Muscle layer of colon (tissue), 2 donors: ENCODE measurements at regions not wholly inside any gene's neighbourhood (a gene's known extent, or its start where the extent isn't known, plus 50 kb on each side); places are given as distances from the start of the nearest gene placed in this dataset.

ENCODE experiments used
- H3K27ac ChIP-seq: one replicate; pipeline ENCODE4 v1.7.0; 2013; ENCODE audit warnings: low read depth, mild to moderate bottlenecking, low read length, moderate library complexity
- H3K27me3 ChIP-seq, 2 donors: one replicate each; pipeline ENCODE4 v1.7.0; 2013; ENCODE audit warnings: low read length in 2 of 2, mild to moderate bottlenecking in 2 of 2; ENCODE audit not compliant: insufficient read depth in 2 of 2, control insufficient read depth in 1 of 2
- H3K36me3 ChIP-seq: one replicate; pipeline ENCODE4 v1.7.0; 2013; ENCODE audit warnings: mild to moderate bottlenecking, low read length; ENCODE audit not compliant: insufficient read depth
- H3K4me1 ChIP-seq: one replicate; pipeline ENCODE4 v1.7.0; 2013; ENCODE audit warnings: mild to moderate bottlenecking, low read length; ENCODE audit not compliant: insufficient read depth
- H3K4me3 ChIP-seq, 2 donors: one replicate each; pipeline ENCODE4 v1.7.0; 2013; ENCODE audit warnings: low read length in 2 of 2, low read depth in 1 of 2, mild to moderate bottlenecking in 1 of 2, moderate library complexity in 1 of 2
- H3K9ac ChIP-seq: one replicate; pipeline ENCODE4 v1.7.0; 2013; ENCODE audit warnings: low read length
- H3K9me3 ChIP-seq: one replicate; pipeline ENCODE4 v1.7.0; 2013; ENCODE audit warnings: mild to moderate bottlenecking, low read length
- donor health status: abdominal sarcoma.
- donor health status: Adenocarcinoma of cecum.

DNA sequence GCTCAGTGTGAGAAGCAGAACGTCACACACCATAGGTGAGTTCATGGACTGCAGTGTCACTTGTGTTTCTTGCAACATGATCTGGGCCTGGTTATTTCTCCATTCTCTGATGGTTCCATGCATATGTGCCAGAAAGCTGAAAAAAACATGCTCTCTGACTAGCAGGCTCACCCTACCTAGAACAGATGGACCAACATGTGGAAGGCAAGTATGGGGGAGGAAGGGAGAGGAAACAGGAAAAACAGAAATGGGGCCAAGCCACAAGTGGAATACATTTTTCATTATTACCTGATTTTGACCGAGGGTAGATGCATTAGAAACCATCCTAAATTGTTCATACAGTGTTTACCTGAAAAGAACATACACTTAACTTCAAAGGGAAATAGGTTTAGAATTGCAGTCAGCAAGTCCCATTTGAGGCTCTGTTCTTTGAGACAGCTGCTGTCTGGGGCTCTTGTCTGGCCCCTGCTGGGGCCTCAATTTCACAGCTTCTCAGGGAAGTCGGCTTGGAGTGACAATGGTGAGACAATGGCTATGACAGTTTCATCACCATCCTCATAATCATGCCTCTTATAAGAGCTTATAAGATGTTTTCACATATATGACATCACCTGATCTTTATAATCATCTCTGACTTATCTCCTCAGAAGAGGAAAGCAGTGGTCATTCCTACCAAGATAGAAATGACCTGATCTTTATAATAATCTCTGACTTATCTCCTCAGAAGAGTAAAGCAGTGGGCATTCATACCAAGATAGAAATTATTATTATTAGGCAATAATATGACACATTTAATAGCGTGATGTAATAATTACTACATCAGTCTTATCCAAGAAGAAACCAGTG is 327.3 kb downstream of the SIPA1L2 start:
- Histone ChIP-seq H3K27me3 (no peaks in the 10 kb centered on the region), H3K4me3 (no peak overlapping the region), H3K36me3 (no peaks in the 10 kb centered on the region), H3K4me1 (peaks cover 7% of the 10 kb centered on the region), H3K9ac (no peak overlapping the region), H3K9me3 (no peaks in the 10 kb centered on the region), H3K27ac (no peak overlapping the region)

DNA sequence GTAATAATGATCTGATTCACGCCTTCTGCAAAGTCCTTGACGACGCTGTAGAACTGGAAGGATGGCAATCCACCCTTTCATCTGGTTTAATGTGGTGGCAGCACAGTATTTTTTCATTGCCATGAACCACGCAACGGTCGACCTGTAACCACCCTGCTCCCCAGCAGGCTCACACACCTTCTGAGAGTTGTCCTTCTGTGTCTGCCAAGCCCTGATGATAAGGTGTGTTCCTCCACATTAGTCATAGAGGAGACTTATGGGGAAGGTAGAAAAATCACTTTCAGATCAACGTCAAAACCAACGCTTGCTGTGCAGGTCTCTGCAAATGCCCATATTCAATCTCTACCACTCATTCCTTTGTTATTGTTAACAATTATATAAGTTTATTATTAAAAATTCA is 328.7 kb downstream of the SIPA1L2 start:
- Histone ChIP-seq H3K9me3 (no peaks in the 10 kb centered on the region), H3K4me1 (peaks cover 5% of the 10 kb centered on the region), H3K27ac (no peak overlapping the region), H3K9ac (no peak overlapping the region), H3K36me3 (no peaks in the 10 kb centered on the region), H3K27me3 (no peaks in the 10 kb centered on the region), H3K4me3 (no peak overlapping the region)

GRCh38 chr1:232300466-232300865 is 329.5 kb downstream of the SIPA1L2 start:
- Histone ChIP-seq H3K27ac (no peak overlapping the region), H3K4me1 (no peaks in the 10 kb centered on the region), H3K27me3 (no peaks in the 10 kb centered on the region), H3K4me3 (no peak overlapping the region), H3K36me3 (no peaks in the 10 kb centered on the region), H3K9ac (no peak overlapping the region), H3K9me3 (no peaks in the 10 kb centered on the region)

GRCh38 chr1:232296461-232296860 is 333.5 kb downstream of the SIPA1L2 start:
- Histone ChIP-seq H3K4me1 (no peaks in the 10 kb centered on the region), H3K9me3 (no peaks in the 10 kb centered on the region), H3K27ac (no peak overlapping the region), H3K4me3 (no peak overlapping the region), H3K9ac (no peak overlapping the region), H3K36me3 (no peaks in the 10 kb centered on the region), H3K27me3 (no peaks in the 10 kb centered on the region)

DNA sequence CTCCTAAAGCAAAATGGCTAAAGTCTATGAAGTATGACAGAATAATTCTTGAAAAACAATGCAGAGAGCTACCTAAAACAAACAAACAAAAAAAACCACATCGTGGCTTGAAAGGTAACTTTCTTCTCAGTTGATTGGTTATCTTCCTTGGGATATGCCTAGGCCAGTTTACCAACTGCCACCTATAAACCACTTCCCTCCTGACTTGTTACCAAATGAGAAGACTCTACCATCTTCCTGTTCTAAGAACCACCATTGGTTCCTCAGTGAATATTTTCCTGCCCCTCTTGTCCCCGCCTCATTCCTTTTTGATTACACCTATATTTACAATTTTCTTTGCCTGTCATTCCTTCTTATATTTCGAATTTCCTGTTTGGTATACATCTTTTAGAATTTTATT is 336.6 kb downstream of the SIPA1L2 start:
- H3K4me1 ChIP-seq: no peaks in the 10 kb centered on the region
- H3K27ac ChIP-seq: no peak overlapping the region
- H3K4me3 ChIP-seq: no peak overlapping the region
- H3K27me3 ChIP-seq: no peaks in the 10 kb centered on the region
- no peak overlapping the region for H3K9ac ChIP-seq
- no peaks in the 10 kb centered on the region for H3K36me3 ChIP-seq
- no peaks in the 10 kb centered on the region for H3K9me3 ChIP-seq

- Histone ChIP-seq H3K9ac (no peak overlapping the region), H3K36me3 (no peaks in the 10 kb centered on the region), H3K27ac (no peak overlapping the region), H3K27me3 (no peaks in the 10 kb centered on the region), H3K4me1 (peaks cover 4% of the 10 kb centered on the region), H3K4me3 (no peak overlapping the region), H3K9me3 (no peaks in the 10 kb centered on the region)
These were observed 337.1 kb downstream of the SIPA1L2 start for GRCh38 chr1:232292818-232293217.

GRCh38 chr1:232292239-232292638 is 337.7 kb downstream of the SIPA1L2 start:
- no peaks in the 10 kb centered on the region for H3K9me3 ChIP-seq
- no peaks in the 10 kb centered on the region for H3K36me3 ChIP-seq
- H3K27me3 ChIP-seq: no peaks in the 10 kb centered on the region
- peaks cover 7% of the 10 kb centered on the region for H3K4me1 ChIP-seq
- H3K4me3 ChIP-seq: no peak overlapping the region
- H3K27ac ChIP-seq: no peak overlapping the region
- H3K9ac ChIP-seq: no peak overlapping the region

DNA sequence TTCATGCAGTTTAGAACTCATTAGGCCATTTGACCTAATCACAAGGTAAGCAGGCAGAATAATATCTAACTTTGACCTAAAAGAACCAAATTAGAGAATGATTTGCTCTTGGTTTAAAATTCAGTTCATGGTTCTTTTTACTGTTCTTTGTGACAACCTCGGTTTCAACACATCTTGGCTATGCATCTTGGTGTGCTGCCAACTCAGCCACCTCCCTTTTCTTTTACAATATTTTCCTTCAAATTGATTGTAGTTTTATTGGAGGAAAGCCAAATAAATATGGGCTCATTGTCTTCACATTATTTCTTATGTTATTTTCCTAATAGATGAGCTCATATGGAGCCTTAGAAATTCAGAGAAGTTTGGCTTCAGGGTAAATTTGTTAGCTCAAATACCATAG is 338.3 kb downstream of the SIPA1L2 start:
- Histone ChIP-seq H3K9me3 (no peaks in the 10 kb centered on the region), H3K36me3 (no peaks in the 10 kb centered on the region), H3K4me1 (peaks cover 7% of the 10 kb centered on the region), H3K9ac (no peak overlapping the region), H3K27ac (no peak overlapping the region), H3K4me3 (no peak overlapping the region), H3K27me3 (no peaks in the 10 kb centered on the region)

- Histone ChIP-seq H3K4me1 (peaks cover 7% of the 10 kb centered on the region), H3K27me3 (no peaks in the 10 kb centered on the region), H3K27ac (no peak overlapping the region), H3K4me3 (no peak overlapping the region), H3K36me3 (no peaks in the 10 kb centered on the region), H3K9ac (no peak overlapping the region), H3K9me3 (no peaks in the 10 kb centered on the region)
These were observed 338.7 kb downstream of the SIPA1L2 start for GRCh38 chr1:232291261-232291660.

GRCh38 chr1:232290570-232290969 is 339.4 kb downstream of the SIPA1L2 start:
- H3K4me3 ChIP-seq: no peak overlapping the region
- H3K36me3 ChIP-seq: no peaks in the 10 kb centered on the region
- peaks cover 7% of the 10 kb centered on the region for H3K4me1 ChIP-seq
- H3K27ac ChIP-seq: no peak overlapping the region
- H3K27me3 ChIP-seq: no peaks in the 10 kb centered on the region
- no peaks in the 10 kb centered on the region for H3K9me3 ChIP-seq
- no peak overlapping the region for H3K9ac ChIP-seq

DNA sequence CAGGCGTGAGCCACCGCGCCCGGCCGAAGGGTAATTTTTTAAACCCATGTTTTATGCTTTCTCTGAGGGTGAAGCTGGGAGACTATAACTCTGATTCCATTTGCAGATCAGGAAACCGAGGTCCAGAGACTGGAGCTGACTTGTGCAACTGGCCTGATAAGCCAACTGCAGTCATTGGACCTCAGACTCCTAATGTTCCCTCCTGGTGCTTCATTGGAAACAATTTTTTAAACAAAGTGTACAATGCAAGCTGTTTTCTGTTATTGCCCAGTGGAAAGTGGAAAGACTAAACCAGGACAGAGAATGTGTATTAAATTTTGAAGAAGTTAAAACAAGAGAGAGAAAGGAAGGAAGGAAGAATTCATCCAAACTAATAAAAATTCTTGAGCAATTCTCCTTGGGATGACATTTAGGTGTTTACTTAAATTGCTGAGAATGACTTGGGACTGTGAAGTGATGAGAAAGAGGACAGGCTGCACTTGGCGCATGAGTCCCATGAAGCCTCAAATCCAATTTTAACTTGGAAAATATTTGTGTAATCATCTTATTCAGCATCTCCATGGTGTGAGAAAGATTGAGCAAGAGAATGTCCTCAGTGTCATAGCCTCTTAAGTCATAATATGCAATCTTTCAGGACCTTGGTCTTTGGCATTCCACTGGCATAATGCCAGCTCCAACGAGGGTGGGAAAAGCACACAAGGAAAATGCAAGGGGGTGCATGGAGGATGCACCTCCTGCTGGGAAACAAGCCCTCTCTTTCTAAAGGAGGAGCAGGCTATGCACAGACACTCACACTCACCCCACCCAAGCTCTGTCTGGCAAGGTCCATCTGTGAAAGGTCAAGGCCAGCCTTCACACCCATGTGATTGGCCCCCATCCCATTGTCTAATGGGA is 342.0 kb downstream of the SIPA1L2 start:
- no peak overlapping the region for H3K27ac ChIP-seq
- H3K27me3 ChIP-seq: no peaks in the 10 kb centered on the region

More for the DNA sequence above, 342.0 kb downstream of the SIPA1L2 start:
- Histone ChIP-seq H3K9me3 (no peaks in the 10 kb centered on the region), H3K4me1 (peaks cover 7% of the 10 kb centered on the region), H3K4me3 (no peak overlapping the region), H3K9ac (no peak overlapping the region), H3K36me3 (no peaks in the 10 kb centered on the region)
